ENCODE measurements at regions not wholly inside any gene's neighbourhood (a gene's known extent, or its start where the extent isn't known, plus 50 kb on each side); places are given as distances from the start of the nearest gene placed in this dataset.

DNA sequence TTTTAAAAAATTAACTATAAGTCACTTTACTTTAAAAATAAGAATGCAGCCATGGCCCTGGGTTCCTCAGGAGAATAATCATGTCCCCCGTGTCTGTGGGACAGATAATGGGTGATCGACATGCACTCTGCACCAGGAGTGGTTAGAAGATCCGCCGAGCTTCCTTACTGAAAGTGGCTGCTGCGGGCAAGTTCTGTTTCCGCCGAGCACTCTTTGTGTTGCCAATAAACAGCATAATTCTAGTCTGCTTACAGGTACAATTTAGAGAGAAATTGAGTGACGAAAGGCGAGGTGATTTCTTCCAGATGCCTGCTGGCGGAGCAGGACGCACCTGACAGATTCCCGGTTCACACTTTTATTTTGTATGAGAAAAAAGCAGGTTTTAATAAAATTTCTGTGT is 139.0 kb downstream of the SOX1 start:
- TF ChIP-seq, protein P1, sequence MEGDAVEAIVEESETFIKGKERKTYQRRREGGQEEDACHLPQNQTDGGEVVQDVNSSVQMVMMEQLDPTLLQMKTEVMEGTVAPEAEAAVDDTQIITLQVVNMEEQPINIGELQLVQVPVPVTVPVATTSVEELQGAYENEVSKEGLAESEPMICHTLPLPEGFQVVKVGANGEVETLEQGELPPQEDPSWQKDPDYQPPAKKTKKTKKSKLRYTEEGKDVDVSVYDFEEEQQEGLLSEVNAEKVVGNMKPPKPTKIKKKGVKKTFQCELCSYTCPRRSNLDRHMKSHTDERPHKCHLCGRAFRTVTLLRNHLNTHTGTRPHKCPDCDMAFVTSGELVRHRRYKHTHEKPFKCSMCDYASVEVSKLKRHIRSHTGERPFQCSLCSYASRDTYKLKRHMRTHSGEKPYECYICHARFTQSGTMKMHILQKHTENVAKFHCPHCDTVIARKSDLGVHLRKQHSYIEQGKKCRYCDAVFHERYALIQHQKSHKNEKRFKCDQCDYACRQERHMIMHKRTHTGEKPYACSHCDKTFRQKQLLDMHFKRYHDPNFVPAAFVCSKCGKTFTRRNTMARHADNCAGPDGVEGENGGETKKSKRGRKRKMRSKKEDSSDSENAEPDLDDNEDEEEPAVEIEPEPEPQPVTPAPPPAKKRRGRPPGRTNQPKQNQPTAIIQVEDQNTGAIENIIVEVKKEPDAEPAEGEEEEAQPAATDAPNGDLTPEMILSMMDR (IDR thresholded peaks at IDR 0.05): no peak
- TF ChIP-seq POLR2A (IDR thresholded peaks at IDR 0.05): no peak
